Neural cell (in vitro differentiated cells): ENCODE measurements at regions not wholly inside any gene's neighbourhood (a gene's known extent, or its start where the extent isn't known, plus 50 kb on each side); places are given as distances from the start of the nearest gene placed in this dataset.

Source experiments
- H2AFZ ChIP-seq: fragments of 200-600, 300-800 bp; sonication (generic), shearing (Covaris generic); 2 replicates; pipeline ENCODE4 v1.6.0; 2014; ENCODE audit warnings: low read depth, mild to moderate bottlenecking, antibody characterized with exemption, low read length, moderate library complexity
- H3F3A ChIP-seq: fragments of 200-600 bp; shearing (Covaris generic); 2 replicates; pipeline ENCODE4 v1.6.1; 2016; ENCODE audit warnings: mild to moderate bottlenecking, moderate library complexity, mixed read lengths, antibody characterized with exemption, low read length; ENCODE audit not compliant: insufficient read depth, poor library complexity, severe bottlenecking
- H3K27ac ChIP-seq: fragments of 200-600, 300-800 bp; sonication (generic), shearing (Covaris generic); 2 replicates; pipeline ENCODE4 v1.5.1; 2014; ENCODE audit warnings: mild to moderate bottlenecking, low read length, moderate library complexity
- H3K27me3 ChIP-seq: fragments of 300-800, 200-600 bp; sonication (generic), shearing (Covaris generic); 2 replicates; pipeline ENCODE4 v1.6.0; 2014; ENCODE audit warnings: mild to moderate bottlenecking, low read depth, low read length, moderate library complexity; ENCODE audit not compliant: insufficient read depth
- H3K36me3 ChIP-seq: fragments of 300-800, 200-600 bp; sonication (generic), shearing (Covaris generic); 2 replicates; pipeline ENCODE4 v1.5.1; 2014; ENCODE audit warnings: mild to moderate bottlenecking, antibody characterized with exemption, low read length, moderate library complexity; ENCODE audit not compliant: insufficient read depth
- H3K4me2 ChIP-seq: fragments of 300-800, 200-600 bp; sonication (generic), shearing (Covaris generic); 2 replicates; pipeline ENCODE4 v1.6.0; 2014; ENCODE audit warnings: mild to moderate bottlenecking, low read length
- H3K4me3 ChIP-seq: fragments of 300-800, 200-600 bp; sonication (generic), shearing (Covaris generic); 2 replicates; pipeline ENCODE4 v1.5.1; 2014; ENCODE audit warnings: mild to moderate bottlenecking, low read length, moderate library complexity
- H3K79me2 ChIP-seq: fragments of 200-600 bp; shearing (Covaris generic); replicated peaks from 2 replicates; pipeline ENCODE4 v1.6.0; 2014; ENCODE audit warnings: mild to moderate bottlenecking, low read length, moderate library complexity; ENCODE audit not compliant: insufficient read depth
- H3K9ac ChIP-seq: fragments of 300-800, 200-600 bp; sonication (generic), shearing (Covaris generic); 2 replicates; pipeline ENCODE4 v1.6.1; 2016; ENCODE audit warnings: mild to moderate bottlenecking, low read length, mixed read lengths
- H3K9me2 ChIP-seq: fragments of 200-600 bp; shearing (Covaris generic); 2 replicates; pipeline ENCODE4 v1.6.1; 2016; ENCODE audit warnings: mild to moderate bottlenecking, low read length, mixed read lengths; ENCODE audit not compliant: insufficient read depth
- H3K9me3 ChIP-seq: fragments of 200-600, 300-800 bp; sonication (generic), shearing (Covaris generic); 2 replicates; pipeline ENCODE4 v1.6.1; 2016; ENCODE audit warnings: mild to moderate bottlenecking, mixed run types, low read length, moderate library complexity, mixed read lengths
- H4K20me1 ChIP-seq: fragments of 200-600 bp; shearing (Covaris generic); 2 replicates; pipeline ENCODE4 v1.6.1; 2016; ENCODE audit warnings: mild to moderate bottlenecking, mixed run types; ENCODE audit not compliant: insufficient read depth
- CTCF ChIP-seq: fragments of 450-650 bp; IDR thresholded peaks from 2 replicates; pipeline ENCODE4 v1.5.1; 2014; ENCODE audit warnings: antibody characterized with exemption, mild to moderate bottlenecking, moderate library complexity; ENCODE audit not compliant: poor library complexity, severe bottlenecking
- EP300 ChIP-seq: fragments of 450-650 bp; conservative IDR thresholded peaks from 2 replicates; pipeline ENCODE4 v1.6.1; 2014; ENCODE audit warnings: antibody characterized with exemption, mild to moderate bottlenecking, moderate library complexity; ENCODE audit not compliant: poor library complexity, severe bottlenecking
- EZH2 ChIP-seq: fragments of 200-600, 300-800 bp; shearing (Covaris generic), sonication (generic); IDR thresholded peaks from 2 replicates; pipeline ENCODE4 v1.6.1; 2014; ENCODE audit warnings: antibody characterized with exemption, low read length, borderline replicate concordance, mild to moderate bottlenecking; ENCODE audit not compliant: insufficient read depth, poor library complexity, severe bottlenecking
- MXI1 ChIP-seq: fragments of 450-650 bp; conservative IDR thresholded peaks from 2 replicates; pipeline ENCODE4 v1.6.1; 2014; ENCODE audit warnings: antibody characterized with exemption, mild to moderate bottlenecking; ENCODE audit not compliant: poor library complexity, severe bottlenecking
- POLR2AphosphoS5 ChIP-seq: IDR thresholded peaks from 2 replicates; pipeline ENCODE4 v1.6.1; 2012
- RAD21 ChIP-seq: fragments of 450-650 bp; conservative IDR thresholded peaks from 2 replicates; pipeline ENCODE4 v1.6.1; 2014; ENCODE audit warnings: antibody characterized with exemption, mild to moderate bottlenecking, moderate library complexity
- SMC3 ChIP-seq: fragments of 450-650 bp; conservative IDR thresholded peaks from 2 replicates; pipeline ENCODE4 v1.6.1; 2014; ENCODE audit warnings: antibody characterized with exemption, mild to moderate bottlenecking, moderate library complexity; ENCODE audit not compliant: poor library complexity
- TAF1 ChIP-seq: IDR thresholded peaks from 2 replicates; pipeline ENCODE4 v1.6.1; 2012; ENCODE audit warnings: low read depth
- TF ChIP-seq, protein P1 (sequence below): IDR thresholded peaks from 2 replicates; pipeline ENCODE4 v1.6.1; 2012; ENCODE audit warnings: borderline replicate concordance

- Histone ChIP-seq H3K4me2 (no peak overlapping the region), H3K27ac (no peak overlapping the region), H3K36me3 (no peaks in the 10 kb centered on the region), H3K9me3 (no peaks in the 10 kb centered on the region), H3K9ac (no peak overlapping the region), H2AFZ (no peak overlapping the region), H3K27me3 (no peaks in the 10 kb centered on the region), H3F3A (no peaks in the 10 kb centered on the region), H3K79me2 (no peaks in the 10 kb centered on the region), H3K9me2 (no peaks in the 10 kb centered on the region), H3K4me3 (no peak overlapping the region), H4K20me1 (no peaks in the 10 kb centered on the region)
- TF ChIP-seq RAD21 (no peak), SMC3 (no peak), CTCF (no peak), EP300 (no peak), MXI1 (no peak), EZH2 (no peak), TAF1 (no peak), POLR2AphosphoS5 (no peak)
- TF ChIP-seq, protein P1, sequence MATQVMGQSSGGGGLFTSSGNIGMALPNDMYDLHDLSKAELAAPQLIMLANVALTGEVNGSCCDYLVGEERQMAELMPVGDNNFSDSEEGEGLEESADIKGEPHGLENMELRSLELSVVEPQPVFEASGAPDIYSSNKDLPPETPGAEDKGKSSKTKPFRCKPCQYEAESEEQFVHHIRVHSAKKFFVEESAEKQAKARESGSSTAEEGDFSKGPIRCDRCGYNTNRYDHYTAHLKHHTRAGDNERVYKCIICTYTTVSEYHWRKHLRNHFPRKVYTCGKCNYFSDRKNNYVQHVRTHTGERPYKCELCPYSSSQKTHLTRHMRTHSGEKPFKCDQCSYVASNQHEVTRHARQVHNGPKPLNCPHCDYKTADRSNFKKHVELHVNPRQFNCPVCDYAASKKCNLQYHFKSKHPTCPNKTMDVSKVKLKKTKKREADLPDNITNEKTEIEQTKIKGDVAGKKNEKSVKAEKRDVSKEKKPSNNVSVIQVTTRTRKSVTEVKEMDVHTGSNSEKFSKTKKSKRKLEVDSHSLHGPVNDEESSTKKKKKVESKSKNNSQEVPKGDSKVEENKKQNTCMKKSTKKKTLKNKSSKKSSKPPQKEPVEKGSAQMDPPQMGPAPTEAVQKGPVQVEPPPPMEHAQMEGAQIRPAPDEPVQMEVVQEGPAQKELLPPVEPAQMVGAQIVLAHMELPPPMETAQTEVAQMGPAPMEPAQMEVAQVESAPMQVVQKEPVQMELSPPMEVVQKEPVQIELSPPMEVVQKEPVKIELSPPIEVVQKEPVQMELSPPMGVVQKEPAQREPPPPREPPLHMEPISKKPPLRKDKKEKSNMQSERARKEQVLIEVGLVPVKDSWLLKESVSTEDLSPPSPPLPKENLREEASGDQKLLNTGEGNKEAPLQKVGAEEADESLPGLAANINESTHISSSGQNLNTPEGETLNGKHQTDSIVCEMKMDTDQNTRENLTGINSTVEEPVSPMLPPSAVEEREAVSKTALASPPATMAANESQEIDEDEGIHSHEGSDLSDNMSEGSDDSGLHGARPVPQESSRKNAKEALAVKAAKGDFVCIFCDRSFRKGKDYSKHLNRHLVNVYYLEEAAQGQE = no peak
Observed at GRCh38 chr3:17831366-17831765, 88.9 kb upstream of the TBC1D5 start.

DNA sequence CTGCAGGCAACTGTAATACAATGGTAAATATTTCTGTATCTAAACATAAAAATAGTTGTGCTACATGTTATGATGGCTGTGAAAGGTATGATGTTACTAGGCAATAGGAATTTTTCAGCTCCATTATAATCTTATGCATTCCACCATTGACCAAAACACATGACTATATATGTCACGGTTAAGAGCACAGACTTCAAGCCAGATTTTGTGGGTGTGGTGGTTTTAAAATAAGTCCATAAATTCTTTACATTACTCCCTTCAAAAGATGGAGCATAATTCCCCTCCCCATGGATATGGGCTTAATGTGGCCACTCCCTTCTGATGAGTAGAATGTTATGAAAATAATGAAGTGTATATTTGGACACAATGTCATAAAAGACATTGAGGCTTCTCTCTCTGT is 88.4 kb upstream of the TBC1D5 start:
- no peak for TF ChIP-seq EP300
- no peak overlapping the region for H3K27ac ChIP-seq
- H3K9ac ChIP-seq = no peak overlapping the region
- H3K4me2 ChIP-seq = no peak overlapping the region
- no peaks in the 10 kb centered on the region for H3K9me3 ChIP-seq
- no peak overlapping the region for H2AFZ ChIP-seq
- H3K4me3 ChIP-seq = no peak overlapping the region
- no peaks in the 10 kb centered on the region for H3K9me2 ChIP-seq
- no peaks in the 10 kb centered on the region for H3K27me3 ChIP-seq
- H4K20me1 ChIP-seq = no peaks in the 10 kb centered on the region
- H3K79me2 ChIP-seq = no peaks in the 10 kb centered on the region
- H3F3A ChIP-seq = no peaks in the 10 kb centered on the region
- no peaks in the 10 kb centered on the region for H3K36me3 ChIP-seq

DNA sequence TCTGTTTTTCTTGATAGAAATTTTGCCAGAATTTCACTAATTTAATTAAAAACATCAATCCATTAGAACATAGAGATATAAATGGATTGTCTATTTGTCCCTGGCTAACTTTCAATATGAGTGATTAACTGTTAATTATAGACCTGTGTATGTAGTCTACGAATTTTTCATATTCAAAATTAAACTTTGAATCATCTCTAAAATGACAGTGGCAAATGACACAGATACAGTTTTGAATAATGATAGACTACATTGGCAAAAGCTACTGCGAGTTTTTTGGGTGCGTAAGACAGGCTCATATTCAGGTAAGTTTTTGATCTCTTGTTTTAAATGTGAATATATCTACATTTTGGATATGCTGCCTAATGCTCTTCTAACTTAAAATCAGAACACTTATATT is 86.0 kb upstream of the TBC1D5 start:
- Histone ChIP-seq H3K79me2 (no peaks in the 10 kb centered on the region), H3K4me2 (no peak overlapping the region), H3K36me3 (no peaks in the 10 kb centered on the region), H3K9me3 (no peaks in the 10 kb centered on the region), H3K9ac (no peak overlapping the region), H3K27me3 (no peaks in the 10 kb centered on the region), H3K4me3 (no peak overlapping the region), H3K27ac (no peak overlapping the region), H4K20me1 (no peaks in the 10 kb centered on the region), H3F3A (no peaks in the 10 kb centered on the region), H2AFZ (no peak overlapping the region), H3K9me2 (no peaks in the 10 kb centered on the region)
- TF ChIP-seq EP300 (no peak), EZH2 (no peak), CTCF (no peak), TAF1 (no peak), SMC3 (no peak), MXI1 (no peak), RAD21 (no peak), POLR2AphosphoS5 (no peak)
- TF ChIP-seq, protein P1 = no peak
